ENCODE measurements at regions not wholly inside any gene's neighbourhood (a gene's known extent, or its start where the extent isn't known, plus 50 kb on each side); places are given as distances from the start of the nearest gene placed in this dataset.
"Not testable (repeated sequence)": the region's sequence is repeated elsewhere in the genome, so short reads cannot be mapped to it uniquely, and the experiment has no call there.

- 0% methylated on average over 2 of the region's 2 CpGs for WGBS (ENCODE audit: missing lambda C conversion rate)
- POLR2A ChIA-PET = no interaction called here
- H3K9me3 ChIP-seq = no peaks in the 10 kb centered on the region
- TF ChIP-seq BHLHE40 (IDR thresholded peaks at IDR 0.05; ENCODE audit: low read depth, low read length) (no peak), JUNB (IDR thresholded peaks at IDR 0.05) (no peak), HOXB5 (CRISPR knock-in tag; IDR thresholded peaks at IDR 0.05) (no peak), MAFK (IDR thresholded peaks at IDR 0.05; ENCODE audit: partially characterized antibody) (no peak), ESRRA (IDR thresholded peaks at IDR 0.05; ENCODE audit: borderline replicate concordance, low read length) (no peak), ZFP36 (IDR thresholded peaks at IDR 0.05; ENCODE audit: borderline replicate concordance, partially characterized antibody) (no peak), HES2 (IDR thresholded peaks at IDR 0.05) (no peak), RARB (CRISPR knock-in tag; IDR thresholded peaks at IDR 0.05) (no peak), REST (IDR thresholded peaks at IDR 0.05) (no peak), MAX (IDR thresholded peaks at IDR 0.05) (no peak), ZSCAN20 (CRISPR knock-in tag; IDR thresholded peaks at IDR 0.05) (no peak), CTCF (IDR thresholded peaks at IDR 0.05) (no peak), HMGXB4 (CRISPR knock-in tag; IDR thresholded peaks at IDR 0.05; ENCODE audit: borderline replicate concordance) (no peak), GATA3 (IDR thresholded peaks at IDR 0.05; ENCODE audit: borderline replicate concordance) (no peak), EHMT2 (IDR thresholded peaks at IDR 0.05; ENCODE audit: low read depth) (no peak)
- DNase-seq (ENCODE audit: low read depth in 1 of 2, low spot score in 1 of 2) = no peak
- CTCF ChIA-PET = no interaction called here
- H3K4me1 ChIP-seq = no peaks in the 10 kb centered on the region
- no peak overlapping the region for H3K4me3 ChIP-seq
- H3K4me2 ChIP-seq = no peak overlapping the region
- no peak for ATAC-seq
- H3K27ac ChIP-seq = no peak overlapping the region
- no peak for FAIRE-seq
Measured at GRCh38 chr7:125924037-125924436, 994.4 kb upstream of the POT1 start.

- H3K4me1 ChIP-seq; H3K27ac ChIP-seq; POLR2A ChIA-PET; FAIRE-seq; ATAC-seq; H3K9me3 ChIP-seq; H3K4me2 ChIP-seq; H3K4me3 ChIP-seq; DNase-seq (ENCODE audit: low read depth in 1 of 2, low spot score in 1 of 2); CTCF ChIA-PET: not testable (repeated sequence)
- WGBS (ENCODE audit: missing lambda C conversion rate) = 3% methylated on average over 3 of the region's 4 CpGs
Measured at GRCh38 chr7:125915381-125915948, 985.8 kb upstream of the POT1 start.

- ATAC-seq (no peak), DNase-seq (ENCODE audit: low read depth in 1 of 2, low spot score in 1 of 2) (no peak), FAIRE-seq (no peak)
- ChIA-PET POLR2A (no interaction called here), CTCF (no interaction called here)
- H3K4me3 ChIP-seq = no peak overlapping the region
- no peak overlapping the region for H3K27ac ChIP-seq
- no peak overlapping the region for H3K4me2 ChIP-seq
- H3K4me1 ChIP-seq = no peaks in the 10 kb centered on the region
- no peaks in the 10 kb centered on the region; the same call in 2 of the 3 replicates for H3K9me3 ChIP-seq
- 5% methylated on average over 2 of the region's 2 CpGs for WGBS (ENCODE audit: missing lambda C conversion rate)
- TF ChIP-seq ATOH8 (CRISPR knock-in tag; IDR thresholded peaks at IDR 0.05; ENCODE audit: low read depth) = no peak
- no peak for TF ChIP-seq CHD2 (IDR thresholded peaks at IDR 0.05; ENCODE audit: low read length, partially characterized antibody)
- TF ChIP-seq CHD4 (IDR thresholded peaks at IDR 0.05; ENCODE audit: borderline replicate concordance) = no peak
- no peak for TF ChIP-seq HMGXB4 (CRISPR knock-in tag; IDR thresholded peaks at IDR 0.05; ENCODE audit: borderline replicate concordance)
- no peak for TF ChIP-seq JUN (IDR thresholded peaks at IDR 0.05)
- TF ChIP-seq ESRRA (IDR thresholded peaks at IDR 0.05; ENCODE audit: borderline replicate concordance, low read length) = no peak
- no peak for TF ChIP-seq ZFP36 (IDR thresholded peaks at IDR 0.05; ENCODE audit: borderline replicate concordance, partially characterized antibody)
- no peak for TF ChIP-seq HOXB5 (CRISPR knock-in tag; IDR thresholded peaks at IDR 0.05)
- no peak for TF ChIP-seq RNF2 (IDR thresholded peaks at IDR 0.05; ENCODE audit: borderline replicate concordance, low read depth)
- TF ChIP-seq CBX8 (IDR thresholded peaks at IDR 0.05) = no peak
Measured at GRCh38 chr7:125908711-125909110, 979.1 kb upstream of the POT1 start.
